ENCODE measurements at regions not wholly inside any gene's neighbourhood (a gene's known extent, or its start where the extent isn't known, plus 50 kb on each side); places are given as distances from the start of the nearest gene placed in this dataset.

GRCh38 chr2:33673937-33674336 is 74.8 kb upstream of the FAM98A start:
- peak; percentile 30 for TF ChIP-seq CTCF (IDR thresholded peaks at IDR 0.05; ENCODE audit: low read depth, low read length)
- no peak for DNase-seq (ENCODE audit: extremely low read depth, low read depth)

GRCh38 chr2:33672896-33673295 is 73.8 kb upstream of the FAM98A start:
- TF ChIP-seq CTCF (IDR thresholded peaks at IDR 0.05; ENCODE audit: low read depth, low read length), result no peak
- DNase-seq (ENCODE audit: extremely low read depth, low read depth), result no peak

- no peak for DNase-seq (ENCODE audit: extremely low read depth, low read depth)
- TF ChIP-seq CTCF (IDR thresholded peaks at IDR 0.05; ENCODE audit: low read depth, low read length), result no peak
Observed at GRCh38 chr2:33672389-33672788, 73.3 kb upstream of the FAM98A start.

GRCh38 chr2:33671198-33671597 is 72.1 kb upstream of the FAM98A start:
- no peak for DNase-seq (ENCODE audit: extremely low read depth, low read depth)
- TF ChIP-seq CTCF (IDR thresholded peaks at IDR 0.05; ENCODE audit: low read depth, low read length), result no peak

GRCh38 chr2:33670392-33670937 is 71.4 kb upstream of the FAM98A start:
- no peak for DNase-seq (ENCODE audit: extremely low read depth, low read depth)
- no peak for TF ChIP-seq CTCF (IDR thresholded peaks at IDR 0.05; ENCODE audit: low read depth, low read length)

- DNase-seq (ENCODE audit: extremely low read depth, low read depth), result no peak
- TF ChIP-seq CTCF (IDR thresholded peaks at IDR 0.05; ENCODE audit: low read depth, low read length), result no peak
Observed at GRCh38 chr2:33666879-33667278, 67.8 kb upstream of the FAM98A start.

GRCh38 chr2:33665039-33665438 is 65.9 kb upstream of the FAM98A start:
- DNase-seq (ENCODE audit: extremely low read depth, low read depth), result no peak
- TF ChIP-seq CTCF (IDR thresholded peaks at IDR 0.05; ENCODE audit: low read depth, low read length), result no peak
